PC-9 (cell line): ENCODE measurements at regions not wholly inside any gene's neighbourhood (a gene's known extent, or its start where the extent isn't known, plus 50 kb on each side); places are given as distances from the start of the nearest gene placed in this dataset.

Experiments
- CTCF ChIP-seq: fragments of 200-600 bp; sonication (generic); conservative IDR thresholded peaks from 2 replicates; pipeline ENCODE4 v1.6.1; 2017; ENCODE audit warnings: mixed run types, antibody characterized with exemption, mild to moderate bottlenecking, moderate library complexity
- EZH2 ChIP-seq: fragments of 200-600 bp; sonication (generic); IDR thresholded peaks from 2 replicates; pipeline ENCODE4 v1.8.0; 2017; ENCODE audit warnings: antibody characterized with exemption, low read depth

GRCh38 chr5:124393584-124394379 is 352.7 kb downstream of the ZNF608 start:
- TF ChIP-seq CTCF (no peak), EZH2 (no peak)
